ENCODE measurements at regions not wholly inside any gene's neighbourhood (a gene's known extent, or its start where the extent isn't known, plus 50 kb on each side); places are given as distances from the start of the nearest gene placed in this dataset.

GRCh38 chr4:123256901-123257300 lies 139.7 kb upstream of the SPRY1 start:
- intact Hi-C loops (cut with DNase I; ENCODE audit: low total_unique reads), result no loop called here
- Histone ChIP-seq H3K27me3 (replicated peaks in 1 of 7) (no peaks in the 10 kb centered on the region), H3K36me3 (peaks cover 0 to 14% (median 0%) of the 10 kb centered on the region in 6 donors), H3K4me1 (peaks cover 0 to 26% (median 2%) of the 10 kb centered on the region in 6 donors), H3K27ac (no peak overlapping the region), H3K9me3 (no peaks in the 10 kb centered on the region), H3K4me3 (no peak overlapping the region)
- no peak for DNase-seq
- 93 to 99% (median 98%) methylated on average over 4 of the region's 4 CpGs for WGBS, 5 donors
- TF ChIP-seq POLR2A (IDR thresholded peaks at IDR 0.05), result no peak
- no peak for TF ChIP-seq POLR2AphosphoS5 (IDR thresholded peaks at IDR 0.05)
- TF ChIP-seq, protein P1, sequence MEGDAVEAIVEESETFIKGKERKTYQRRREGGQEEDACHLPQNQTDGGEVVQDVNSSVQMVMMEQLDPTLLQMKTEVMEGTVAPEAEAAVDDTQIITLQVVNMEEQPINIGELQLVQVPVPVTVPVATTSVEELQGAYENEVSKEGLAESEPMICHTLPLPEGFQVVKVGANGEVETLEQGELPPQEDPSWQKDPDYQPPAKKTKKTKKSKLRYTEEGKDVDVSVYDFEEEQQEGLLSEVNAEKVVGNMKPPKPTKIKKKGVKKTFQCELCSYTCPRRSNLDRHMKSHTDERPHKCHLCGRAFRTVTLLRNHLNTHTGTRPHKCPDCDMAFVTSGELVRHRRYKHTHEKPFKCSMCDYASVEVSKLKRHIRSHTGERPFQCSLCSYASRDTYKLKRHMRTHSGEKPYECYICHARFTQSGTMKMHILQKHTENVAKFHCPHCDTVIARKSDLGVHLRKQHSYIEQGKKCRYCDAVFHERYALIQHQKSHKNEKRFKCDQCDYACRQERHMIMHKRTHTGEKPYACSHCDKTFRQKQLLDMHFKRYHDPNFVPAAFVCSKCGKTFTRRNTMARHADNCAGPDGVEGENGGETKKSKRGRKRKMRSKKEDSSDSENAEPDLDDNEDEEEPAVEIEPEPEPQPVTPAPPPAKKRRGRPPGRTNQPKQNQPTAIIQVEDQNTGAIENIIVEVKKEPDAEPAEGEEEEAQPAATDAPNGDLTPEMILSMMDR (IDR thresholded peaks at IDR 0.05 in 8 of 11, conservative IDR thresholded peaks at IDR 0.05 in 3 of 11), result no peak

DNA sequence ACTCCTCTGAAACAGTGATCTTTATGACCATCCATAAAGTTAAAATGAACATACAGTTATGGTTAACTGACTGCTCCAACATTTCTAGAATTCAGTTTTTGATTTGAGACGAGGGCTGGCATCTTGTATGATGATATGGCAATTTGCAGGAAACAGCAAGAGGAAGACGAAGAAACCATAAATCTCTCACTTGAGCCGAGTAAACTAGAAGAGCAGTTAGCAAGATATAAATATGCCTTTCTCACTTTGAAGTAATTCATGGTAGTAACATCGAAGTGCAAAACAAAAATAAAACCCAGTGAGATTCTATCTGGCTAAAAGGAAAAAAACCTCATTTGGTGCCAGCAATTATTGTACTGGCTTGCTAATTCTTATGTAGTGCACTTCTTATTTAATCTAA lies 139.0 kb upstream of the SPRY1 start:
- H3K27ac ChIP-seq, result peak overlapping the region in 1 of 8 donors; percentile 12
- no peaks in the 10 kb centered on the region for H3K27me3 ChIP-seq (replicated peaks in 1 of 7)
- H3K4me3 ChIP-seq, result no peak overlapping the region
- no peaks in the 10 kb centered on the region for H3K9me3 ChIP-seq
- H3K36me3 ChIP-seq, result peaks cover 0 to 14% (median 0%) of the 10 kb centered on the region in 6 donors
- DNase-seq, result no peak
- TF ChIP-seq POLR2A (IDR thresholded peaks at IDR 0.05), result no peak
- TF ChIP-seq POLR2AphosphoS5 (IDR thresholded peaks at IDR 0.05), result no peak
- TF ChIP-seq, protein P1 (IDR thresholded peaks at IDR 0.05 in 8 of 11, conservative IDR thresholded peaks at IDR 0.05 in 3 of 11), result no peak
- WGBS, 5 donors, result 14 to 34% (median 23%) methylated on average over 4 of the region's 4 CpGs
- intact Hi-C loops (cut with DNase I; ENCODE audit: low total_unique reads), result no loop called here
- H3K4me1 ChIP-seq, result peaks cover 0 to 26% (median 2%) of the 10 kb centered on the region in 6 donors

DNA sequence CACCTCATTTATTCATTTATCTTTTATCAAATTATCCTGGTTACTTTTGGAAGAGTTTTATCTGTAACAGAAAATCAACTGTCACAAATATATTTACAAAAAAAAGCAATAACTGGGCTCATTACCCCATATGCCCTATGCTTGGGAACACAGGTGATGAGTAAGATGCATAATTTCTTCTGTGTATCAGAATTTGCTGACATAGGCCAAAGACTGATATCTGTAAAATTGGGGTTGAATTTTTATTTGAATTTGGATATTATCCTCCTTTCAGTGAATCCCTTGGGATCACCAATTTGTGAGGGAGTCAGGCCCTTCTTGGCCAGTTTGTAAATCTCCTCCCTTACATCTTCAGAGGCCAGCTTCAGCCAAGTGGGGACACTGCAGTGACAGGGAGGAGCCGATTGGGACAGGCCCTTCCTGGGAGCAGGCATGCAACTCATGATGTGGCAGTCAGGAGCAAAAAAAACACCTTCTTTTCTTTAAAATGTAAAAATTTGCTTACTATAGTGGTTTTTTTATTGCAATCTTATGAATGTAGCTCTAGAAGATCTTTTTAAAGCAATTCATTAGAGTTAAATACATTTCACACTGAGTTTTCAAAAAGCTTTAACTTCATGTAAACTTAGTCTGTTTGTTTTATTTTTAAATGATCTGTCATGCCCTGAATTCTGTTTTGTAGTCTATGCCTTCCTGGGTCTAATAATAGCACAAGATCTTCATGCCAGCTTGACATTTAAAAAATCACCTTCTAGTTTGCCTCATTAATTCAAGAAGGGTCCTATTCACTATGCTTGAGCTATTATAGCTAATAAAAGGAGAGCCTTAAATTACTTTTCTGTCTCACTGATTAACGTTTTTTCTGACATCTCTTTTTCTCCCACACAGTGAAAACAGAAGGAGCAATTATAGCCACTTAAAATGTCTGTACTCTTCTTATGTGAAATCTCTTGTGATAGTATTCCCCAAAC lies 136.6 kb upstream of the SPRY1 start:
- 42 to 70% (median 60%) methylated on average over 2 of the region's 2 CpGs for WGBS, 5 donors
- intact Hi-C loops (cut with DNase I; ENCODE audit: low total_unique reads), result no loop called here
- DNase-seq, result no peak
- H3K27ac ChIP-seq, result no peak overlapping the region
- no peaks in the 10 kb centered on the region for H3K9me3 ChIP-seq
- H3K36me3 ChIP-seq, result peaks cover 0 to 14% (median 0%) of the 10 kb centered on the region in 6 donors
- TF ChIP-seq POLR2AphosphoS5 (IDR thresholded peaks at IDR 0.05) (no peak), POLR2A (IDR thresholded peaks at IDR 0.05) (no peak)
- TF ChIP-seq, protein P1 (IDR thresholded peaks at IDR 0.05 in 8 of 11, conservative IDR thresholded peaks at IDR 0.05 in 3 of 11), result no peak
- H3K4me3 ChIP-seq, result no peak overlapping the region
- peaks cover 0 to 26% (median 2%) of the 10 kb centered on the region in 6 donors for H3K4me1 ChIP-seq
- H3K27me3 ChIP-seq (replicated peaks in 1 of 7), result no peaks in the 10 kb centered on the region

GRCh38 chr4:123260653-123261052 lies 135.9 kb upstream of the SPRY1 start:
- DNase-seq, result no peak
- TF ChIP-seq, protein P1 (IDR thresholded peaks at IDR 0.05 in 8 of 11, conservative IDR thresholded peaks at IDR 0.05 in 3 of 11), result no peak
- TF ChIP-seq POLR2AphosphoS5 (IDR thresholded peaks at IDR 0.05) (no peak), POLR2A (IDR thresholded peaks at IDR 0.05) (no peak)
- peaks cover 0 to 14% (median 0%) of the 10 kb centered on the region in 6 donors for H3K36me3 ChIP-seq
- no peak overlapping the region for H3K27ac ChIP-seq
- intact Hi-C loops (cut with DNase I; ENCODE audit: low total_unique reads), result no loop called here
- H3K9me3 ChIP-seq, result no peaks in the 10 kb centered on the region
- H3K4me3 ChIP-seq, result no peak overlapping the region
- 86 to 97% (median 94%) methylated on average over 5 of the region's 5 CpGs for WGBS, 5 donors
- no peaks in the 10 kb centered on the region for H3K27me3 ChIP-seq (replicated peaks in 1 of 7)
- H3K4me1 ChIP-seq, result peaks cover 0 to 26% (median 2%) of the 10 kb centered on the region in 6 donors

Data from spleen (tissue), 11 donors.